ENCODE measurements at regions not wholly inside any gene's neighbourhood (a gene's known extent, or its start where the extent isn't known, plus 50 kb on each side); places are given as distances from the start of the nearest gene placed in this dataset.

- DNase-seq: no peak
Observed at GRCh38 chr3:102124704-102125103, 275.4 kb downstream of the NFKBIZ start.

DNA sequence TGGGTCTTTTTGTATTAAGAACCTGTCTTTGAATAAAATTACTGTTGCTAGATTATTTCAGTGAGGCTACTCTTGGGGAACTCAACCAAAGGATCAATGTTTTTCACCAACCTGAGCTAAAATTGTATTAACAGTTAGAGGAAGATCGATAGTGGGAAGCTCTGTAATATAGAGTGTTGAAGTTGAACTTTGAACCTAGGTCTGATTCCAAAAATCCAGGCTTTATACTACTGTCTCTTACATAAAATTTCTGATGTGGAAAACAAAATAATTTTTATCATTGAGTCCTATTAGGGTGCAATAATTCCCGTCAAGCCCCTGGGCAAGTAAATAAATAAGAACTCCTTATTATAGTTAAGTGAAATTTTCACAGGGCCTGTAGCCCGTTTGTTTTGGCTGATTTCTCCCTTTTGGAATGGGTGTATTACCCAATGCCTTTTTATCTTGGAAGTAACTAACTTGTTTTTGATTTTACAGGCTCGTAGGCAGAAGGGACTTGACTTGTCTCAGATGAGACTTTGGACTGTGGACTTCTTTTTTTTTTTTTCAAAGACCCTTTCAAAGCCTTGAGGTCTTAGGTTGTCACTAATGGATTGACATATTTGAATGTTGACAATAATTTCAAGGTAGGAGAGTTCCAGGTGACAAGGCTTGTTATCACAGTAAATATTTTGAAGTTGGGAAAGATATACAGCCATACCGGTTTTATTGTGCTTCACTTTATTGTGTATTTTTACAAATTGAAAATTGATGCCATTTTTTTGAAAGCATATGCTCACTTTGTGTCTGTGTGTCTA lies 276.1 kb downstream of the NFKBIZ start:
- no peak for DNase-seq

DNA sequence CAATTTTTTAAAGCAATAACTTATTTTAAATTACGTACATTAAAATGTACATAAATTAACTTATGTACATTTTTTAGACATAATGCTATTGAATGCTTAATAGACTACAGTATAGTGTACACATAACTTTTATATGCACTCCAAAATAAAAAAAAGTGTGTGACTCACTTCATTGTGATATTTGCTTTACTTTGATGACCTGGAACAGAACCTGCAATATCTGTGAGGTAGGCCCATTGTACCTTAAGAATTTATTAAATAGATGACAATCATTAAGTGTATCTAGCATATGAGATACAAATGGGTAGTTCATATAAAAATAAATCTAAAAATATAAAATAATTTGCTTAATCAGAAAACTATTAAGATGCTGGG lies 276.7 kb downstream of the NFKBIZ start:
- no peak for DNase-seq

DNA sequence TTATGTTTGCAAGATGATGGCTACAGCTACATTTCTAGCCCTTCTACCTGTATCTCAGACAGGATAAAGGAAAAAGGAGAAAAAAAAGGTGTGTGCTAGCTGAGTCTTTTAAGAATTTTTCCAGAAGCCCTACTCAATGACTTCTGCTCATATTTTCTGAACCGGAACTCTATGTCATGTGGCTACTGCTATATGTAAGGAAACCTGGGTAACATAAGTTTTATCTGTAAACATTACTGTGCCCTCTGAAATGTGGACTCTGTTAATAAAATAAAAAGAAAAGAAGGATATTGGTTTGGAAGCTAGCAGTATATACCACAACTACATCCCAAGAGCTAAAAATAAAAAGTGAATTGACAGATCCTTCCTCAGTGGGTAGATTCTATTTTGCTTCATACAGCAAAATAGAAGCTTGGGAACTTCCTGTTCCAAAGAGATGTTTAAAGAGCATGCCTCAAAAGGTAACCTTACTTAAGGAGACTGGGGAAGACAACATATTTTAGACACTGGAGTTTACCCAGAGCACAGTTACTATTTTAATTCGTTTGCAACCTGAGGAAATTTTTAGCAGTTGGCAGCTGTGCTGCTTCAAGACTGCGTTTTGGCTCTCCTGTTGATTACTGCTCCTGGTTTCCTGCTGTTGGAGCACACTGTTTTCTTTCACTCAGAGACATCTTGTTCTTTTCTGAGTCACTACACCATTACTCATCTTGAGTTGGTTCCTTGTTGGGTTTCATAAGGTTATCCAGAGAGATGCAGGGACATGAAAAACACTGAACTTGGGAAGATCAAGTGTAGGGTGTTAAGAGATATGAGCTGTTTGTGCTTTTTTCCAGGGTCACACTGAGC lies 280.7 kb downstream of the NFKBIZ start:
- no peak for DNase-seq

GRCh38 chr3:102132370-102132769 lies 283.1 kb downstream of the NFKBIZ start:
- DNase-seq: no peak

GRCh38 chr3:102133376-102133775 lies 284.1 kb downstream of the NFKBIZ start:
- DNase-seq: no peak

GRCh38 chr3:102135316-102135715 lies 286.0 kb downstream of the NFKBIZ start:
- no peak for DNase-seq

DNA sequence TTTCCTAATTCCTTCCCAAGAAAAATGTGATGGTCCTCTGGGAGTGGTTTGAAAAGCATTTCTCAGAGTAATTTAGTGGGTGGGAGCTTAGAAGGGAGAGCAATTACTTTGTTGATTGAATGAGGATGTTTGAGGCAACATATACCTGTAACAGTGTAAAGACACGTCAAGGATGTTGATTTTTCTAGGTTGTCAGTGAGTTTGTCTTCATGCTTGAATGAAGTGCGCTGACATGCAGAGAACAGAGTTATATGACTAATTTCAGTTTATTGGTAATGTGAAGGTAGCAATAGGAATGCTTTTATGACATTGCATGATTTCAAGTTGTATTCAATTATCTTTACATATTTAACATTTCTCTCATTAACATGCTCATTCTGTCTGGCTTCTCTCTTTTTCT lies 286.9 kb downstream of the NFKBIZ start:
- DNase-seq: no peak

DNA sequence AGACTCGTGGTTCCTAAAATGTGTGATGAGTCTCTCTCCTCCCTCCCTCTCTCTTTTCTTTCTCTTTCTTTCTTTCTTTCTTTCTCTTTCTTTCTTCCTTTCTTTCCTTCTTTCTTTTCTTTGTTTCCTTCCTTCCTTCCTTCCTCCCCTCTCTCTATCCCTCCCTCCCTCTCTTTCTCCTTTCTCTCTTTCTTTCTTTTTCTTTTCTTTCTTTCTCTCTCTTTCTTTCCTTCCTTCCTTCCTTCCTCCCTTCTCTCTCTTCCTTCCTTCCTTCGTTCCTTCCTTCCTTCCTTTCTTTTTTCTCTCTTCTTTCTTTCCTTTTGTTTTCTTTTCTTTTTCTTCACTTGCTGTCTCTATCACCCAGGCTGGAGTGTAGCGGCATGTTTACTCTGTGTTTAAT lies 290.8 kb downstream of the NFKBIZ start:
- no peak for DNase-seq

DNA sequence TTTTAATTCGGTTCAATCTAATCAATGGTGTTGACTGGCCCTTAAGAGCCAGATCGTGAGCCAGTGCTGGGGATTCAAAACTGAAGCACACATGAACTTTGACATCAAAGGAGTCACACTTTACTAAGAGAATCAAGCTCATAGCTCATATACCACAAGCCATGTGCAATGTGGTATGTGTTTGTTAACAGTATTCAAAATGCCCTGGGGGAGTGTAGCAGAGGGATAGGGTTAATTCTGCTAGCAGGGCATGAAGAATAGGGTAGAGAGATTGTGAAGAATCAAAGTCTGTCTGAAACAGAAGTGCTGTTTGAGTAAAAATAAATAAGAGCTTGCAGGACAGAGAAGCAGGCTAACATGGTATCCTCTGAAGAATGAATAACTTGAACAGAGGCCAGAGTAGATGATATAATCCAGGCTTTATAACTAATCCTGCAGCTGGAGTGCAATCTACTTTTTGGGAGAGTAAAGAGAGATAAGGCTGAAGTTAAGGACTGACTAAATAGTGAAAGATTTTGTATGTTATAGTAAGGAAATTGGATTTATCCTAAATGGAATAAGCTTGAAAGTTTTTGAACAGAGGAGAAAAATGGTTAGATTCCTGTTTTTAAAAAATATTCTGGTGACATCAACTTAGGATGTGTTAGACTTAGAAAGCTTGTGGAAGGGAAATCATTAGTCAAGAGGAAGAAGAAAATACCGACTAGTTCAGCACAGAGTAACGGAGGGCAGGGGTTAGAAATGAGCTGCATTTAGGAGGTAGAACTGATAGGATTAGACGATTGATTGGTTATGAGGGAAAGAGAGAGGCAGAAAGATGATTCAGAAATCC lies 292.0 kb downstream of the NFKBIZ start:
- DNase-seq: no peak

DNA sequence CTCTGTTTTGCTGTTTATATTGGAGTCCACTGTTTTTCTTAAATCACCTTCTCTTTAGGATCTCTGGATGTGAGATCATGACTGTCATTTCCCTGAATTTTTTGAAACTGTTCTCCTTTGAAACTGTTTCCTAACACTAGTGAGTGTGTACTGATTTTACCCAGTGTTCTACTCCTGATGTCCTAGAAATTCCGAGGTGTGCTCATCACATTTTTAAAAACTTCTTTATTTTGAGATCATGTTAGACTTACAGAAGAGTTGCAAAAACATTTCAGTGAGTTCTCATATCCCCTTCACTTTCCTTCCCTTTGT lies 292.6 kb downstream of the NFKBIZ start:
- no peak for DNase-seq

- no peak for DNase-seq
Observed at GRCh38 chr3:102142379-102143060, 292.3 kb upstream of the ZPLD1 start.

GRCh38 chr3:102143536-102143935 lies 291.3 kb upstream of the ZPLD1 start:
- no peak for DNase-seq

DNA sequence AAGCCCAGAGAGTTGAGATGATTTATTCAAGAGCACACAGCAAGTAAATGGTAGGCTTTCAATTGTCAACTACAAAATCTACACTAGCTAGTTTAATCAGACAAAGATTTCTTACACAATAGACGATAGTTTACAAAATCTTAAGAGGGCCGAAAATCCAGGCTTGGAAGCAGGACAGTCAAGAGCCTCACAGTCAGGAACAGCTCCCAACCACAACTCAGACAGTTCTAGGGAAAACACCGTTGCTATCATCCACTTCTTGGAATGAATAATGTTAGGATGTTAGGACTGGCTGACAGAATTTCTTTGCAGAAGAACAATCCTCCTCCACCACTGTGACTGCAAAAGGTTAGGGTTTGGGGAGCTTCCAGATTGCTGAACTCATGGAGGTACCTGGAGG lies 290.8 kb upstream of the ZPLD1 start:
- DNase-seq: no peak

GRCh38 chr3:102148598-102149337 lies 286.0 kb upstream of the ZPLD1 start:
- no peak for DNase-seq

- DNase-seq: no peak
Observed at GRCh38 chr3:102151935-102152334, 282.9 kb upstream of the ZPLD1 start.

DNA sequence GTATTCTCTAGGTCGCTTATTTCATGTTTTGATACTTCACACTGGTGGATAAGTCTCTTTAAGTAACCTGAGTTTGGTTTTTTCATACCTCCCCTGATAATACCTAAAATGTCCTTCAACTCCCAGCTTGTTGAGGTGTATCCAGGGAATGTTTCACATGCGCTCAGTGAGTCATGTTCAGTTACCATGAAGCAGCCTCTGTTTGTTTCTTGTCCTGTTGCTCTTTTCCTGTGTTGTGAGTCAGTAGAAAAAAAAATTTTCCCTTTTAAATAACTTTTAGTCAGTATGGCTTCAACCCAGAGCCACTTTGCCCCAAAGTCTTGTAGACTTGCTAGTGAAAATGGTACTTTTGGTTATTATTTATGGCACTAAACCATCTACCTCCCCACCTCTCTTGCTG lies 278.4 kb upstream of the ZPLD1 start:
- DNase-seq: no peak

GRCh38 chr3:102158080-102158740 lies 276.6 kb upstream of the ZPLD1 start:
- DNase-seq: no peak

DNA sequence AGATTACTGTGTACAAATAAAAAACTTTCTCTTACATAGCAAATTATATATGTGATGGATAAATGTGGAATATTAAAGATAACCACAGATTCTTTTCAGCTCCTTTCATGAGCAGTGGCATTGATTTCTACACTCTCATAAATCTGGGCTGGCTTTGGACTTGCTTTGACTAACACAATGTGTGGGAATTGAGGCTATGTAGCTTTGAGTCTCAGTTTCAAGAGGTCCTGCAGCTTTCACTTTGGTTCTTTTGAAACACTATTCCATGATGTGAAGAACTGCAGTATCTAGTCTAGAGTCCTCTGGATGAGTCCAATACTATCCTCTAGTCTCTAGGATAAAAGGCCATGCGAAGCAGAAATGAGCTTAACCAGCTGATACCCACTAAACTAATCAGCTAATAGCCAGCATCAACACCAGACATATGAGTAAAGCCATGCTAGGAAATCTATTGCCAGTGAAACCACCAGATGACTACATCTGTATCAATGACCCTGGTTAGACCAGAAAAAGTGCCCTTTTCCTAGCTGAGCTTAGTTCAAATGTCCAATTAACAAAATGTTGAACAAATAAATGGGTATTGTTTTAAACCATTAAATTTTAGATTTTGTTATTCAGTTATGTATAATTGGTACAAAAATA lies 274.9 kb upstream of the ZPLD1 start:
- no peak for DNase-seq

DNA sequence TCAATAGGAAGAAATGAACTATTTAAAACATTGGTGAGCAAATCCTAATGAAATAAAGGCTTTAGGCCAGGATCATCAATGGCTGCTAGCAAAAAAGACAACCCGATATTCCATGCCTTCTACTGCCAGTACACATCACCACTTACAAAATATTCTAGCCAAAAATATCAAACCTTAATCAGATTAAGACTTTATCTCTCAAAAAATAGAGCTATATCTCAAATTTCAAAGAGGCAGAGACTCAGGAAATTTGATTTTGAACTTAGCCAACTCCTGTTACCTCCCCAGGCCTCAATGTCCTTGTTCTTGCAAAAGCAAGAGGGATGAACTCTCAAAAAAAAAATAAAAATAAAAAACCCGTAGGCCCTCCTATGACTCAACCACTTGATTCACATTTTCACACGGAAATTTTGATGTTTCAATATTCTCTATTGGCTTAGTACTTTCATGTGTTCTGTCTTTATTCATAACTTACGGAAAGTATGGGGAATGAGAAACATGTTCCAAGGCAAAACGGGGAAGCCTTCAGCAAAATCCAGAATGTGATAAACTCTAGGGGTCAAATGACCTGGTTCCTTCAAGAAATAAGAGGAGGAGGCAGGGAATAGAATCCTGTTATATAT lies 273.3 kb upstream of the ZPLD1 start:
- DNase-seq: no peak

DNA sequence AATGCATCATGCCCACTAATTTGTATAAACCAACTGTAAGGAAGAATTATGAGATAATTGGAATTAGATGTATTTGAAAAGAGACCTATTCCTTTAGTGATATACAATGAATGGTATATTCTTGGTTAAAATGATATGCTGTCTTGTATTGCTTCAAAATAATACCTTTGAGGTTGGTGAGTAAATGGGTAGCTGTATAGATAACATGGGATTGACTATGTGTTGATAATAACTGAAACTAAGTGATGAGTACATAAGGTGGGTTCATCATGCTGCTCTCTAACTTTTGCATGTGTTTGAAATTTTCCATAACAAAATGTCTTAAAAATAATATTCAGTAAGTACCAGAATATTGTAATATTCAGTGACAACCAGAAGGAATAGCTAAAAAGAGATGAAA lies 272.6 kb upstream of the ZPLD1 start:
- no peak for DNase-seq
